Suprapubic skin (tissue), 3 donors: ENCODE measurements at regions not wholly inside any gene's neighbourhood (a gene's known extent, or its start where the extent isn't known, plus 50 kb on each side); places are given as distances from the start of the nearest gene placed in this dataset.

Source experiments
- CTCF ChIP-seq, 2 donors: fragments of 200-600 bp in 1 of 2; fragments of 450-650 bp in 1 of 2; sonication (generic) in 1 of 2; IDR thresholded peaks; one replicate each; pipeline ENCODE4 v1.5.1; 2016 to 2019; ENCODE audit warnings: antibody characterized with exemption in 2 of 2, mild to moderate bottlenecking in 1 of 2, moderate library complexity in 1 of 2
- POLR2A ChIP-seq, 2 donors: fragments of 450-650 bp; IDR thresholded peaks; one replicate each; pipeline ENCODE4 v1.6.1; 2017; ENCODE audit warnings: antibody characterized with exemption in 2 of 2, mild to moderate bottlenecking in 2 of 2, moderate library complexity in 2 of 2

DNA sequence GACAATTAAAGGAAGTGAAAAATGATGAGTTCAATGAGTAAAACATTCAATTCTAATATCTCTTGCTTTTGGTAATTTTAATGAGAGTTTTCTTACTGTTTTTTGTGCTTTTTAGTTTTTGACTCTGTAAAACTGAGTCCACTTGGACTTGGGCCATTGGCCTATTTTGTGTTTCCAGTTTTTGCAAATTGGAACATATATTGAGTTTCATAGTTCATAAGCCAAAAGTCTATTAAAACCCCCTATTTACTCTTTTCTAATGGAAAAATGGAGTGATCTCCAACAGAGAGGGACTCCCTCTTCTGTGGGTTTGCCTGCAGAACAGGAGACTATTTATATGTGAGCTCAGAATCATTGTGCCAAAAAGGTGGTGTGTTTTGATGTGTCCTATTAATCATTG, 219.7 kb upstream of the SPRY2 start:
- TF ChIP-seq CTCF (IDR thresholded peaks at IDR 0.05) = no peak
- TF ChIP-seq POLR2A (IDR thresholded peaks at IDR 0.05) = no peak
